ENCODE measurements at regions not wholly inside any gene's neighbourhood (a gene's known extent, or its start where the extent isn't known, plus 50 kb on each side); places are given as distances from the start of the nearest gene placed in this dataset.

DNA sequence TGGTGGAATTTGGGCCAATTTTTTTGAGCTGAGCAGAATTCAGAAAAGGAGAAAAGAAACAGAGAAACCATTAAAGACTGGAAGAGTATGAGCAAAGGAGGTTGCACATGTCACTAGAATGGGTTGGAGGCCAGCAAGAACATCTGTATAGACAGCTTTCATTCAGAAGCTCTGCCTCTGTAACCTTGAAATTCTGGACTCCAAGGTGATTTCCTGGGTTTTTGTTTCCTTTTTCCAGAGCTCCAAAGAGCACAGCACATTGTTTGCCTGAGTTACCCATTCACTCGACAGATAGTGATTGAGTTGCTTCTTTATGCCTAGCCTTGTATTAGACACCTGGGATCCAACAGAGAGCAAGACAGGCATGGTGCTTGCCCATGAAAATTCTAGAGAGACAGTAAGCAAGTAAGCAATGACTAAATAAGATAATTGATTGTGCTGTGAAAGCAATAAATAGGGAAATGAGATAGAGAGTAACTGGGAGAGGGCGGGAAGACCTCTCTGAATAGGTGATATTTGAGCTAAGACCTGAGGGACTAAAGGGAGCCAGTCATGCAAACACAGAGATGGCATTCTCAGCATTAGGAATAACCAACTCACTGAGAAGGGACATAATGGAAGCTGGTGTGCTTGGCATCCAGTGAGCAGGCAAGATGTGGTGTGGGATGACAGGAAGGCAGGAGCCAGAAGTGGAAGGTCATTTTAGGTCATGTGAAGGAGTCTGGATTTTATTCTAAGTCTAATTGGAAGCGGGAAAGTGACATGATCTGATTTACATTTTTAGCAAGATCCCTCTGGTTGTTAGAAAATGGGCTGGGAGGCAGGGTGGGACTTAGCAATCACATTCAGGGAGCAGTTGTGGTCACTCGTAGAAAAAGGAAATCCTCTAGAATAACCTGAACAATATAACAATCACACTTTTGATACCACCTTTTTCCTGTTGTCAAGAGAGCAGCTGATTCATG, 197.5 kb downstream of the HS3ST3A1 start:
- DNase-seq = no peak

DNA sequence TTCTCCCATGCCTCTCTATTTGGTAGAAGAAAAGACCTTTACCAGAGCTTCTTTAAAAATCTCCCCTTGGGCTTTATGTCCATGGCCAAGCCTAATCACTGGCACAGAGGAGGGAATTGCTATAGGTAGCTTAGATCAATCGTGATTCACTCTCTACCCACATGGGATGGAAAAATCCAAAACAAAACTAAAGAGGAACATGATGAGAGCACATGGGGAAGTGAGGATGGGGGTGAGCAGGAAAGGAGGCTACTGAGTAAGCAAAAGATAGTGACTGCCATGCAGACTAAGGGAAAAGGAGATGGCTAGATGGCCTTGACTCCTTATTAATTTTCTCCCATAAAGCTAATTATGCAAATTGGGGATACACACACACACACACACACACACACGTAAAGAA, 201.2 kb downstream of the HS3ST3A1 start:
- DNase-seq = no peak

DNA sequence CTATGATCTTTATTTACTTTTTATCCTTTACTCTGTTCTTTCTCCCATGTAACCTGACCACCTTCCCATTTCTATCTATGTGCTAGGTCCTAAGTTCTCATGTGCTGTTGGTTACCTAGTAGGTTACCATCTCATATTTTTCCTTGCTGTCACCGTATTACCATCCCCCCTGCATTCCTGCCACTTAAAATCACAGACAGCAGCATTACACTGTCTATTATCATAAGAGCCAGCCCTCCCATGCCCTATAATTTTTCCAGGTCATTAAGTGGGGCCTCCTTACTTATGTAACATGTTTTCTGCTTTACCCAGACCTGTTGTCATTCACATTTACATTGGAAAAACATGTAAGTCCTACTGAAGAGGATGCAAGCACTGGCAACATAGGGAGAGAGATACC, 202.9 kb downstream of the HS3ST3A1 start:
- no peak for DNase-seq

DNA sequence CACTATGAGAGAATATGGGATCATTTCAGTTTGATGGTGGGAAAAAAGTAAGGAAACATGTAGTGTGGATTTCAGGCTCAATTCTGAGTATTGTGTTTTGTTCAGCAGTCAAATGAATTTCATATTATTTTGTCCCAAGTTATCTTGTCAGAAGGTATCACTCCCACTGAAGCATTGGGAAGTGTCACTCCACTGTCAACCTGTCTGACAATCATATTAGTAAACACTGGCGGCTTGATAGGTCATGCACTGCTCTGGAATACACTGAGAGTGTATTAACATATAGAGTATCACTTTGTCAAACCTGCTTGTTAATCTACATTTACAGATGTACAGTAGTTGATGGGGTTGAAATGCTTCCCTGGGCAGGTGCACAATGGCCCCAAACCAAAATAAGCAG, 203.6 kb downstream of the HS3ST3A1 start:
- no peak for DNase-seq

DNA sequence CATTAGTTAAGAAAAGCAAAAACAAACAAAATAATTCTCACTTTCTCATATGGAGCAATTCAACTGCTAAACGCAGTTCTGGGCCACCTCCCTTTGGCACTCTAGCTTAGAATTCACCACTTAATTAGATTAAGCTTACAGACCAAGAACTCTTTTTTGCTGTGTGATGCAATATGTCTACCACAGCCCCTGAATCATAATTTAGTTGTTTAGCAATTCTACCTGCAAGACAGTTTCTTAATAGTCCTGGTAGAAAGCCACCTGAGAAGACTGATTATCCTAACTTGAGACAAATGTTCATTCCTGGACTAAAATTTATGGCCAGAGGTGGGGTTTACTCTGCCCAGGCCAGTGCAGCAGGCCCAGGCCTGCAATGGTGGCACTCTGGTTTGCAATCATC, 205.9 kb downstream of the HS3ST3A1 start:
- no peak for DNase-seq

DNA sequence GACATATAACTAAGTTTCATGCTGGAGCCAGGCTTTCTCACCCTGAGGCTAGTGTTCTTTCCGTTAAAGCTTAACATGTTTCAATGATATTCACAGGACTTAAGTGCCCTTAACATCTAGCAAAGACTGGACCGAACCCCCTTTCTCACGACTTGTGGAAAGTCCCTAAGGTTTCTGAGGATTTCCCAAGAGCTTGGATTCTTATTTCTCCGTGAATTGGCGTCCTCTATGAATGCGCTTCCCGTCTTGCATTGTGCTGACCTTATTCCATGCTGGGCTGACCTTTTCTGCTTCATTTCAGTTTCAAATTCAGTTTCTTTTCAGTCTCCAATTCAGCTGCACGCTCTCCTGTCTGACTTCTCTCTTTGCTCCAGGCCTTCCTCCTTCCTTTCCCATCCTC, 206.4 kb downstream of the HS3ST3A1 start:
- no peak for DNase-seq

DNA sequence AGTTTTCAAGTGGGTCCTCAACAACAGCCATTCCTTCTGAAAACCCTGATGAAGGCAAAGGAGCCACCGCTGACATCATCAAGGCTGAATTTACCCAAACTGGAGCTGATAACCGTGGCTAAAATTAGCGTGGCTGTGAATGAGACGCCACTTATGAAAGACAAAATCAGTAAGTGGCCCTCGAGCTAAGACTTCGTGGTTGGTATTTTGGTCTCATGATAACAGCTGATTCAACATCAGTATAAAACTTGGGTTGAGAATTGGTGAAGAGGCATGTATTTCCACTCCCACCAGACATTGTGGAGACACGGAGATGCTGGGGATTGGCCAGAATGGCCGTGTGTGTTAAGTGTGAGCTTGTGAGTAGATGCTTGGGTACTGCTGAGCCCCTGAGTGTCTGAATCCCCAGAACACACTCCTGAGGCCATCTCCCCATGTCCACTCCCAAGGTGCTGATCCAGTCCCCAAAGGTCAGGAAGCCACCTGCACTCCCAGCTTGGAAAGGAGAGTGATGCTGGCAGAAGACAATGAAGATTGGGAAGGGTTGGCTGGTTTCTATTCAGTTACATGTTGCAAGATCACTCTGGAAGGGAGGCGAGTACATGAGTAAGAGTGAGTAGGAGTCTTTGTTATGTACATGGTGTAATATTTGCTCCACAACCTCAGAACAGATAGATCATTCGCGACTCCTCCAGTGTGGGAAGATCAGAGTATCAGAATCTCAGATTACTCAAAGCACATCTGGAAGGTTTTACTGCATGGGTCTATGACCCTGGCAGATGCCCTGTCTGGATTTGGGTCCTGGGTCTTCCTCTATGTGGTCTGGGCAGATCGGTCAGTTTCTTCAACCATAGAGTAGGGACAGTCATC, 207.7 kb downstream of the HS3ST3A1 start:
- no peak for DNase-seq

DNA sequence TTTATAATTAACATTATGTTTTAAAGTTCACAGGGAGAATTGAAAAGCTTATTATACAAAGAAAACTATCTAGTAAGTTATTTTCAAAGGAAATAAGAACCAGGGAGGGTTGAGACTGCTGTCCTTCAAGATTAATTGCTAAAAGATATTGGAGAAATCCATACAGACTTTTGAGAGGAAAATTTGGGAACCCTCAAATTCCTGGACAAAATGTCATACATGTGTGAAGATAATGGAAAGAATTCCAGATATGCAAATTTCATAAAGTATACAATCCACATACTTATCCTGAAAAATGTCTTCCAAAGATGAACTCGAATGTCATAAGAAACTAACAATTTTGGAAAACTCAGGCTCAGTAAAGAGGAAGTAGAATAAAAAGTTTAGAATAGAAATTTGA, 213.8 kb downstream of the HS3ST3A1 start:
- no peak for DNase-seq

DNA sequence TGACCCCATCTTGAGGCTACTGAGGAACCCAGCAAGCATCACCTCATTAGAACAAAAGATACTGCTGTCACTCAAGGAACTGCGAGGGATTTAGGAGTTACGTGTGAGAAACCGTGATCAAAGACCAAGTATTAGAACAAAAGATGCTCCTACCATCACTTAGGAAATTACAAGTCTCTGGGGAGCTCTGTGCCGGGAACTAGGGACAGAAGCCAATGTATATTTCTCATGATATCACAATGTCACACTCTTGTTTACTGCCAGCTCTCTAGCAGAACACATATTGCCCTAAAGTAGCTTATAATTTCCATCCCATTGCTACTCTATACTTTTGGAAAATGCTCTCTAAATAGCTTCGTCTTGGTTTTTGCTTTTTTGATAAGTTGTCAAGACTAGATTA, 214.5 kb downstream of the HS3ST3A1 start:
- DNase-seq = no peak

DNA sequence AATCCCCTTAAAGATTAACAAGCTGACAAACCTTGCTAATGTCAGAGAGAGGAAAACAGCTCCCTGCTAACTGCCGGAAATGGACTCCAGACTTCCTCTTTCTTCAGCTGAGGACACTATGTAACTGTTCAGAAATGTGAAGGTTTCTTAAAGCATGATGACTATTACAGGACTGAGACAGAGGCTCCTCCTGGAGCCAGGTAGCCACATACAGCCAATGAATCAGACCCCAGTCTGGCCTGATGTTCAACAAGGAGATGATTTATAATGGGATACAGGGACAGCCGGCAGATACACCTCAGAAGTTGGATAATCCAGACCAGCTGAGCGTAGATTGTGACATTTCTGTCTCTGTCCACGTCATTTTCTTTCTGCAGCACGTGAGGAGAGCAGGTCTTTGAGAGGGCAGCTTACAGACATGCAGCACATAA, 216.2 kb downstream of the HS3ST3A1 start:
- DNase-seq = no peak

DNA sequence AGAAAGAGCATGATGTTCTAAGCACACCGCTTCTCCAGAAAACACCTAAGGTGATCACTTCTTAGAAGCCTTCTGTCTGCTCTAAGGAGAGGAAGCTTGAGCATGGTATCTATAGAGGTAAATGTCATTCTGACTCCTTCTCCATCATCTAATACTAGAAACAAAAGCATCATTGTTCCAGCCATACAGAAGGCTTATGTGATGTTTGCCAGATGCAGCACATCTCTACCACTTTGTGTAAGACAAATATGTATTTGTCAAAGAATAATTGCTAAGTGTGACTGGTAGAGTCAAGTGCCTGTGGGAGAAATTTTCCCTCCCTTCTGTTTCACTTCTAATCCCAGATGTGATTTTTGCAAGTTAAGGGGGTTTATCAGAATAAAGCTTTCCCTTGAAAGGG, 217.1 kb downstream of the HS3ST3A1 start:
- no peak for DNase-seq

DNA sequence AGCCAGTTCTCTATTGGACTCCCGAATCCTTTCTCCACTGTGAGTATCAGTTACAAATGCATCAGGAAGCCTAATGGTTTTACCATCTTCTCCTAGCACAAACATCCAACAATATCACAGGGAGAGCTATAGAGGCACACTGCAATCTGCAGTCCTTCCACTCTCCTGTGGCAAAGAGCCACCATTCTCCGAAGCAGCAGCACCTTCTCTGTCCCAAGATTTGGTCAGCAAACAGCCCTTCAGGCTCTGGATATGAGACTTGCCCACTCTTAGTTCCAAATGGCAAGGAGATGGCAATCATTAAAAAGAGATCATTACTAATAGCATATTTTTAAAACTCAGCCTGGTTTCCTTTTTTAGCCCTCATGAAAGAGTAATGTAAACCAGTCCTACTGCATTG, 223.4 kb downstream of the HS3ST3A1 start:
- no peak for DNase-seq

DNA sequence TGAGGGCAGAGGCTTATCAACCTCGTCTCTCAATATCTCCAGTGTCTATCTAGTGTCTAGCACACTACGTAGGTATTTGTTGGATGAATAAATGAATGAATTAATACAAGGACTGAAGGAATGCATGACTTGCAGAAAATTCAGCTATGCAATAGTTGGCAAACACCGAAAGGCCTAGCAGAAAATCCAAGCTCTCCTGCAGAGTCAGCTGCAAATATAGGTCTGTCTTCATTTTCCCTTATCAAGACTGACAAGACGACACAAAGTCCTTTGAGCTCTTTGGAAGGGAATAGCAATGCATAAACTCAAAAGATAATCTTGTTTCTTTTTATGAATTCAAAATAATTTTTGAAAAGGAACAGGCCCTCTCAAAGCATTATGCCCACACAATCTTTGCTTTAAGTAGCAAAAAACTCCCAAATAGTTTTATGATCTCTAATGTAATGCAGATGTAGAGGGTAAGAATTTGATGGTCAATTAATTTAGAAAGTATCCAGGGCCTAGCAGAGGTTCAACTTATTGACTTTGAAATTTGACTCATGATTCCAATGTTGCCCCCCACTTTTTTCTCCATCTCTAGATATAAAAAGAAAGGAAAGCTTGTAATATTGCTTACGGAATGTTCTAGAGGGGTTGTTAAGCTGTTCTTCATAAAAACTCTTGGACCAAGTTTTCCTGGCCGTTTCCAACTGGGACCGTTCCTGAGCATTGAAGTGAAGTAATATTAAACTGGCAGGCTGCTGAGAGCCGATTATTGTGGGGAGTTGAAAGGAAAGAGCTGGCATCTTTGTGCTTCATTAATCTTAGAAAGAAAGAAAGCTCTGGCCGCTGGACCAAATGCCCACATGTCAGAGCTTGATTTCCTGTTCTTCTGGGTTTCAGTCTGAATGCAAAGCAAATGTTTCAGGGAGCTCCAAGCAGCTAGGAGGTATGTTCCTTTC, 227.3 kb downstream of the HS3ST3A1 start:
- DNase-seq = no peak

DNA sequence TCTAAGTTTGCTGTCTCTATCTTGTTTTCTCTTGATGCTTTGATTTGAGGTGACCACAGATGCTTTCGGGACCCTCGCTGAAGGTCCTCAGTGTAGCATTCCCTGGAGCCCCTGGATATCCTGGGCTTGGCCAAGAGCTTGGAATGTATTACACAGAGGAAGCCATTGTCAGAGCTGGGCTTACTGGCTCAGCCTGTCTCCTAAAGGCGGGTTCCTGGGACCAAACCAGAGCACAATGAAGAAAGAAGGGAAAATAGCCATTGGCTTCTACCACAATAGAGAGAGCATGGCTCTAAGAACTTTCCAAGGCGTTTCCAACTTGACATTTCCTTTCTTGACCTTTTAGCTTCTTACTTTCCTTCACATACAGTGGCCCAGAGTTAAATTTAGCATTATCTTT, 229.3 kb downstream of the HS3ST3A1 start:
- DNase-seq = no peak

DNA sequence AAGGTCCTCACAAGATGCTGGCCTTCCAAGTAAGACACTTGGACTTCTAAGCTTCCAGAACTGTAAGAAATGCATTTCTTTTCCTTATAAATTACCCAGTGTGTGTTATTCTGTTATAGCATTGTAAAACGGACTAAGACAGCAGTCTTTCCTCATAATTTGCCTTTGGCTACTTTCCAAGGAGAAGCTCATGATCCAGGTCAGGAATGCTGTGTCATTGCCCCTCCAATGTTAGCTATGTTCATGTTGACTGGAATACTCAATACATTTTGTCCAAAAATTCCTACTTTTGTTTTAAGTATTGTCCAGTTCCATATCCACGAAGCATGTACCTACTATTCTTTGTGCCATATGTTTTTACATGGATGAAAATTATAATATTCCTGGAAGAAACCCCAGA, 234.6 kb downstream of the HS3ST3A1 start:
- DNase-seq = no peak

DNA sequence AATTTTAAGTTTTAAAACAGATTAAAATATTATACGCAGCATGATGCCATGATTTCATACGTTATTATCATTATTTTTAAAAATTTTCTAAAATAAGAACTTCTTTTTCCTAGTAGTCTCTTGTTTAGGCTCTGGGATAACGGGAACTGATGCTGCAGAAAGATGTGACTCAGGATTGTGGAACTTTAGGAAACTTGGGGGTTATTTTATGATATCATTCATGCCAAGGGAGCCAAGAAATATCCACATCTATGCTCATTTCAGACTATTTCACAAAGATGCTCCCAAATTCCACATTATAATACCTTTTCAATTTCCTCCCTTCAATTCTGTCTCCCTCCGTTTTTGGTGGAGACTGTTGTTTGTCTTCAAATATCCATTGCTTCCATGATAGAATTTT, 236.4 kb downstream of the HS3ST3A1 start:
- no peak for DNase-seq

DNA sequence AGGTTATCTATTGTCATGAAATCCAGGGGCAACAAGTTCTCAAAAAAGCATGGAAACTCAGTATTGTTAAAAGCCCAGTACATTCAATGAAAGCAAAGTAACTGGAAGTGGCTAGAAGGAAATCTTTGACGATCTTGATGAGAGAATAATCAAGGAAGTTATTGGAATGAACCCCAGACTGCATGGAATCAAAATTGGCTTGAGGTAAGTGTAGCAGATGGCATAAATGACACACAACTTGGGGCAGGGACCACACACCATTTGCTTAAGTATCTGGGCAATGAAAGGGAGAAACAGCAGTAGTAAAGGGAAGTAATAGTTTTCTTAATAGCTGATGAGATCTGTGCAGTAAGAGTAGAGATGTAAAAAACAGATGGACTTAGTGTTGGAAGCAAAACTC, 238.0 kb downstream of the HS3ST3A1 start:
- no peak for DNase-seq

DNA sequence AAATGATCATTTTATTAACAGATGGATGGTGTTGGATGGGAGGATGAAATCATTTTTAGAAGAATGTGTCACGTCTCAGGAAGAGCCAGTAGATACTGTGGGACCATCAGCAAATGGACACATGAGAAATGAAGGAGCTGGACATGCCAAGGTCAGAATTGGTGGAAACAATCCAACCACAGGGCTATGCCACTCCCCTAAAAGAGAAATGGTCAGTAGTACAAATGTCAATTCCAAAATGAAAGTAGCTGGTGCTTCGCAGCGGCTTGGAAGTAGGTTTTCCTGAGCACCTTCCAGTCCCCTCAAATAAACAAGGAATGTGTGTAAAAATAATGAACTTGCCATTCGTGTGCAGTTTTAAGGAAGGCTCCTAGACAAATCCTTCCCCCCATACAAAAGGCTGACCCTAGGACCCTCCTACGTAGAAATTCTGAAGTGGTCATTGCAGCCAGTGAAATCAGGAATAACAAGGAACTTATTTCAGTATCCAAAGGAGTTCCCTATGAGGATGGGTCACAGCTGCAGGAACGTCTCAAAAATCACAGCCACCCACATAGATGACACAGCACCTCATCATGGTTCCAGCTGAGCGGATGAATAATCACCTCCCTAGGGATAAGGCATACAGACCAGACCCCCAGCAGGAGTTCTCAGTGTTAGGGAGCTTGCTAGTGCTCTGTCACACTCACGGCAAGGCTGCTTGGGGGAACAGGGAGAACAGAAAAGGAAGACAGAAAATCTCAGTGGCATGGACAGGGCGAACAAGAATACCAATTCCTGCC, 239.2 kb downstream of the HS3ST3A1 start:
- no peak for DNase-seq

DNA sequence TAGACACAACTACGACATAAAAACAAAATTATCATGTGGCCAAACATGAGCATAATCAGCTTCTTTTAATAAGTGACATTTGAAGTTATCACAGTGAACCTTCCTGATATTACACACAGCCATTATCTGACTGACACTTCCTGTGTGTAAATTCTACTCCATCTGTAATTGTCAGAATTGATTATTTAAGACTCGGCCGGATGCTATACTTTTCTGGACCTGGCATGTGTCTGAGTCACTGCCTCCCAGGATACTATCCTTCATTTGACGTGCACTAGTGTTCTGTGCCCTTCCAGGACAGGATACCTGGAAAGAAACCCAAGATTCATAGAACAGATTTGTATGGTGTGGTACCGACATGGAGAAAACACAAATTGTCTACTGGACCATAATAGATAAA, 242.0 kb downstream of the HS3ST3A1 start:
- DNase-seq = no peak

DNA sequence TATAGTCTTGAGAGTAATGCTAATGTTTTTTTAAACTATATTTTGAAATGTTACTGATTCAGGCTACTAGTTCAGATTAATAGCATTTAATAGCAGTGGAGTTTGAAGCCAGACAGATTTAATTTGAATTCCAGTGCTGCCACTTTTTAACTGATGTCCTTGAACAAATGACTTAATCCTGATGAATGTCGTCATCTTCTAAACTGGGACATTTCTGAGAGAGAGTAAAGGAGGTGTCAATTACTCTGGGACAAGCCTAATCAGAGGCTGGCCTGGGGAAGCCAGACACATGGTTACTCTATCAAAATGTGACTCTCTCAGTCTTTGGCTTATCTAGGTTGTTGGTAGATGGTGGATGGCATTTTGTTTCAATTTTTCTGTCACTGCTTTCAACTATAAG, 246.7 kb downstream of the HS3ST3A1 start:
- no peak for DNase-seq

DNA sequence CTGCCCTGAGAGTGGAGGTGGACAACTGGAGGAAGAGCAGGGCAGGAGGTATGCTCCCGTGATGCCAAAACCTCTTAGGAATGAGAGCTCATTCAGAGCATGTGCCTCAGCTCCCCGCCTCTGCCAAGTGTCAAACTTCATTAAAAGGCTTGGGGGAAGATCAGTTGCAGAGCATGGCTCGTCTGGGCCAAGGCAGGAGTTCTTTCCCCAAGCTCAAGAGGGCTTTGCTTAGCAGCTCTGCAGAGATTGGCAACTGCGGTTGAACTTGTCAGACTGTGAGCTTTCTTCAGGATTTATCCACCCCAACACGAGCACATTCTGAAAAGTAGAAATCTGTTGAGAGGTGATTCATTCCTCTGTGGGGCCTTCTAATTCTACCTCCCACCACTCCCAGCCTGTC, 248.1 kb downstream of the HS3ST3A1 start:
- no peak for DNase-seq

Data from CD4-positive, alpha-beta T cell treated with Interleukin-17A for 1 hour (primary cell).